ENCODE measurements at regions not wholly inside any gene's neighbourhood (a gene's known extent, or its start where the extent isn't known, plus 50 kb on each side); places are given as distances from the start of the nearest gene placed in this dataset.
"Not testable (repeated sequence)": the region's sequence is repeated elsewhere in the genome, so short reads cannot be mapped to it uniquely, and the experiment has no call there.

DNA sequence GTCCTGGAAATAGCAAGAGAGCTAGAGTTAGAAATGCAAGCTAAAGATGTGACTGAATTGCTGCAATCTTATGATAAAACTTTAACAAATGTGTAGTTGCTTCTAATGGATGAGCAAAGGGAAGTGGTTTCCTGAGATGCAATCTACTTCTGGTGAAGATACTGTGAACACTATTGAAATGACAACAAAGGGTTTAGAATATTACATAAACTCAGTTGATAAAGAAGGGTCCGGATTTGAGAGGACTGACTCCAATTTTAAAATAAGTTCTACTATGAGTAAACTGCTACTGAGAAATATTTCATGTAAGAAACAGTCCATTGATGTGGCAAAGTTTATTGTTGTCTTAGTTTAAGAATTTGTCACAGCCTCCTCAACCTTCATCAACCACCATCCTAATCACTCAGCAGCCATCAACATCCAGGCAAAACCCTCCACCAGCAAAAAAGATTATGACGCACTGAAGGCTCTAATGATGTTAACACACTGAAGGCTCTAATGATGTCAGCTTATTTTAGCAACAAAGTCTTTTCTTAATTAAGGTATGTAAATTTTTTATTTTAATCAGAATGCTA, 376.2 kb downstream of the CDH10 start:
- no peaks in the 10 kb centered on the region for H3K27me3 ChIP-seq (ENCODE audit: insufficient read depth, low read depth, severe bottlenecking)
- DNase-seq: no peak
- no peaks in the 10 kb centered on the region for H3K9me3 ChIP-seq (ENCODE audit: severe bottlenecking)
- H3K36me3 ChIP-seq: no peaks in the 10 kb centered on the region
- no peak overlapping the region for H3K27ac ChIP-seq
- TF ChIP-seq, protein P1, sequence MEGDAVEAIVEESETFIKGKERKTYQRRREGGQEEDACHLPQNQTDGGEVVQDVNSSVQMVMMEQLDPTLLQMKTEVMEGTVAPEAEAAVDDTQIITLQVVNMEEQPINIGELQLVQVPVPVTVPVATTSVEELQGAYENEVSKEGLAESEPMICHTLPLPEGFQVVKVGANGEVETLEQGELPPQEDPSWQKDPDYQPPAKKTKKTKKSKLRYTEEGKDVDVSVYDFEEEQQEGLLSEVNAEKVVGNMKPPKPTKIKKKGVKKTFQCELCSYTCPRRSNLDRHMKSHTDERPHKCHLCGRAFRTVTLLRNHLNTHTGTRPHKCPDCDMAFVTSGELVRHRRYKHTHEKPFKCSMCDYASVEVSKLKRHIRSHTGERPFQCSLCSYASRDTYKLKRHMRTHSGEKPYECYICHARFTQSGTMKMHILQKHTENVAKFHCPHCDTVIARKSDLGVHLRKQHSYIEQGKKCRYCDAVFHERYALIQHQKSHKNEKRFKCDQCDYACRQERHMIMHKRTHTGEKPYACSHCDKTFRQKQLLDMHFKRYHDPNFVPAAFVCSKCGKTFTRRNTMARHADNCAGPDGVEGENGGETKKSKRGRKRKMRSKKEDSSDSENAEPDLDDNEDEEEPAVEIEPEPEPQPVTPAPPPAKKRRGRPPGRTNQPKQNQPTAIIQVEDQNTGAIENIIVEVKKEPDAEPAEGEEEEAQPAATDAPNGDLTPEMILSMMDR (IDR thresholded peaks at IDR 0.05; ENCODE audit: low read depth, low read length): no peak
- no peak overlapping the region for H3K4me3 ChIP-seq (ENCODE audit: low read depth, low read length)

DNA sequence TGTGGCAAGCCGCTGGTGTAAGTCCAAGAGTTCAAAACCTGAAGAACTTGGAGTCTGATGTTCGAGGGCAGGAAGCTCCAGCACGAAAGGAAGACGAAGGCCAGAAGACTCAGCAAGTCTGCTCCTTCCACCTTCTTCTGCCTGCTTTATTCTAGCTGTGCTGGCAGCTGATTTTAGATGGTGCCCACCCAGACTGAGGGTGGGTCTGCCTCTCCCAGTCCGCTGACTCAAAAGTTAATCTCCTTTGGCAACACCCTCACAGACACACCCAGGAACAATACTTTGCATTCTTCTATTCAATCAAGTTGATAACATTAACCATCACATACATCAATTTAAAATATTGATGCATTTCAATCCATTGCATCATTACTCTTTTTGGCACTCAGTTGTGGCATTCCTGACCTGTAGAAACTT, 373.1 kb downstream of the CDH10 start:
- not testable (repeated sequence) for H3K36me3 ChIP-seq; H3K27ac ChIP-seq; H3K27me3 ChIP-seq (ENCODE audit: insufficient read depth, low read depth, severe bottlenecking); H3K9me3 ChIP-seq (ENCODE audit: severe bottlenecking); H3K4me3 ChIP-seq (ENCODE audit: low read depth, low read length); DNase-seq

DNA sequence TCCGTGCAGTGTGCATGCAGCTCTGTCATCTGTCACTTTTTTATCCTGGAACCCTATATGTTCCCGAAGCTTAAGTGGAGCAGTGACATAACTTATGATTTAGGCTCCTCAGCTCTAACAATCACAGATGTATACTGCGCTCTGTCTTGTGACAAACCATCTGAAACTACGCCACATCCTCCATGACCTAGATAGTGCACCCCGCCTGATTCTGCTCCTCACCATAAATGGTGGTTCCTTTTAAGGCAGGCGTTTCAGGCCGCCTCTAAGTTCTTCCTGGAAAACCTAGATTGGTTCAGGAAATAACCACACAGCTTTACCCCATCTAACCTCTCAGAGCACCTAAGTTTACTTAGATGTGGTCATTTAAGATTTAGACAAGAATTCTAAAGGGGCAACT, 372.0 kb downstream of the CDH10 start:
- no peak for DNase-seq
- Histone ChIP-seq H3K27ac (no peak overlapping the region), H3K27me3 (ENCODE audit: insufficient read depth, low read depth, severe bottlenecking) (no peaks in the 10 kb centered on the region), H3K36me3 (no peaks in the 10 kb centered on the region), H3K9me3 (ENCODE audit: severe bottlenecking) (no peaks in the 10 kb centered on the region), H3K4me3 (ENCODE audit: low read depth, low read length) (no peak overlapping the region)
- TF ChIP-seq, protein P1 (IDR thresholded peaks at IDR 0.05; ENCODE audit: low read depth, low read length): no peak

DNA sequence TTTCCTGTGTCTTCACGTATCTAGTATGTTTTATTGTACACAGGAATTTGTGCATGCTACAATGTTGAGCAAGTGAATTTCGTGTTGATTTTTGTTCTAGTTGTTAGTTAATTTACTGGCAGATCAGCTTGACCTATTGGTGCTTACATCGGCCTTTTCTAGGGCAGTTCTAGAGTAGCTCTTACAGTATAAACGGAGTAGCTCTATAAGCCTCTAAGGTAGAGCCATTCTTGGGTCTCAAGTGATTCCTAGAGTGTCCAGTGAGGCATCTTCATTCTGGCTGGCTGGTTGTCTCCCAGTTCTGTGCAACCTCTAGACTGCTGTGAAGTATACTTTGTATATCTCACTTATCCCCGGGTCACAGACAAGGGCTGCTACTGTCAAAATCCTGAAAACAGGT, 364.6 kb downstream of the CDH10 start:
- no peak for DNase-seq
- H3K36me3 ChIP-seq: no peaks in the 10 kb centered on the region
- H3K27ac ChIP-seq: no peak overlapping the region
- TF ChIP-seq, protein P1 (IDR thresholded peaks at IDR 0.05; ENCODE audit: low read depth, low read length): no peak
- H3K9me3 ChIP-seq (ENCODE audit: severe bottlenecking): no peaks in the 10 kb centered on the region
- H3K4me3 ChIP-seq (ENCODE audit: low read depth, low read length): no peak overlapping the region
- no peaks in the 10 kb centered on the region for H3K27me3 ChIP-seq (ENCODE audit: insufficient read depth, low read depth, severe bottlenecking)

DNA sequence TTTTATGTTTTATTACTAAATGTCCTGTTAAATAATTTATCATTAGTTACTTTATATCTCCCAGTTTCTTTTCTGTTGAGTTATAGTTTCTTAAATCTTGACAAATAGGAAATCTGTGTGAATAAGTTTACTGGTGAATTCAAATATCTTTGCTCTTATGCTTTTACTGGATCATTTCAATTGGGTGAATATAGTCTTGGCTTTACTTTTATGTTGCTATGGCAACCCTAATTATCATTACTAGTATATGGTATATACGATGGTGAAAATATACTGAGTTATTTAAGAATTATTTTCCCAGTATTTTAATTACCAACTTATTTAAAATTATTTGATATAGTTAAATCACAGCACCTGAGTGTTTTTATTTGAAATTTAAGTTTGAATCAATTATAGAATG, 363.0 kb downstream of the CDH10 start:
- no peak overlapping the region for H3K4me3 ChIP-seq (ENCODE audit: low read depth, low read length)
- TF ChIP-seq, protein P1 (IDR thresholded peaks at IDR 0.05; ENCODE audit: low read depth, low read length): no peak

DNA sequence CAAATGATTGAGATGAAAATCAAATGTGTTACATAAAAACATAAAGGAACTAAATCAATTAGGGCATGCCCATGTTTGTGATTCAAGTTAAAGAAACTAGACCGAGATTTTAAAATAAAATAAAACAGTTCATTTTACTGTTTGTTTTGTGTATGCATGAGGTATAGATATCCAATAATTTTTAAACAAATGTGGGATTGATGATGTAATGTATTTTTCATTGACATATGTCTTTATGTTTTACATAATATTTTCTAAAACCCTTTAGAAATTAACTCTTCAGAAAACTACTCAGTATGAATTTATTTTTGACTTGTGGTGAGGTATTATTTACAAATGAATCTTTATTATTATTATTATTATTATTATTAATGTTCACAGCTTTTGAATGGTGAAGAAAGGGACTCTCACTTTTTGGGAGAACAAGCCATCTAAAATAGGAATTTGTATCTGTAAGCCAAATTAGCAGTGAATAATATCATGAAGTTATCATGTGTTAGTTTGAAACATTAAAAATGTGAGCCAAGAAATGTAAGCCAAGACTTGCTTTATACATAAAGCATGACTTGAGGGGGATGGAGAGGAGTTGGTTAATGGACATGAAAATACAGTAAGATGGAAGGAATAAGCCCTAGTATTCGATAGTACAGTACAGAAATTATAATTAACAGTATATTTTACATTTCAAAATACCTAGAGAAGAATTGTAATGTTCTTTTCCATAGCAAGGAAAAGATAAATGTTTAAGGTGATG, 355.0 kb downstream of the CDH10 start:
- no peak for DNase-seq
- no peak overlapping the region for H3K27ac ChIP-seq

More for the DNA sequence above, 363.0 kb downstream of the CDH10 start:
- DNase-seq: no peak
- Histone ChIP-seq H3K27me3 (ENCODE audit: insufficient read depth, low read depth, severe bottlenecking) (no peaks in the 10 kb centered on the region), H3K9me3 (ENCODE audit: severe bottlenecking) (no peaks in the 10 kb centered on the region), H3K36me3 (no peaks in the 10 kb centered on the region), H3K27ac (no peak overlapping the region)

More for the DNA sequence above, 355.0 kb downstream of the CDH10 start:
- Histone ChIP-seq H3K27me3 (ENCODE audit: insufficient read depth, low read depth, severe bottlenecking) (no peaks in the 10 kb centered on the region), H3K9me3 (ENCODE audit: severe bottlenecking) (no peaks in the 10 kb centered on the region), H3K4me3 (ENCODE audit: low read depth, low read length) (no peak overlapping the region), H3K36me3 (no peaks in the 10 kb centered on the region)
- TF ChIP-seq, protein P1 (IDR thresholded peaks at IDR 0.05; ENCODE audit: low read depth, low read length): no peak

All from WERI-Rb-1 (cell line).